DND-41 (cell line): ENCODE measurements at regions not wholly inside any gene's neighbourhood (a gene's known extent, or its start where the extent isn't known, plus 50 kb on each side); places are given as distances from the start of the nearest gene placed in this dataset.

Experiments
- ATAC-seq: fragments of 200-7000 bp; cut with Tn5 transposase; 3 replicates; pipeline ENCODE4 v1.9.1; 2021; ENCODE audit warnings: low read depth; ENCODE audit not compliant: insufficient read depth
- DNase-seq: peaks from one replicate; pipeline ENCODE4 v3.0.0-alpha.2; 2020
- H2AFZ ChIP-seq: 2 replicates; pipeline ENCODE4 v1.6.0; 2012; ENCODE audit warnings: low read depth, low read length
- H3K27ac ChIP-seq: 2 replicates; pipeline ENCODE4 v1.5.1; 2012; ENCODE audit warnings: low read length, inconsistent platforms
- H3K27me3 ChIP-seq: fragments of 200-600 bp; sonication (generic); 2 replicates; pipeline ENCODE4 v1.6.0; 2012; ENCODE audit warnings: low read length, mild to moderate bottlenecking, inconsistent platforms; ENCODE audit not compliant: insufficient read depth, poor library complexity
- H3K36me3 ChIP-seq: 2 replicates; pipeline ENCODE4 v1.5.1; 2012; ENCODE audit warnings: low read length, inconsistent platforms; ENCODE audit not compliant: insufficient read depth
- H3K4me1 ChIP-seq: 2 replicates; pipeline ENCODE4 v1.5.1; 2012; ENCODE audit warnings: mild to moderate bottlenecking, low read length; ENCODE audit not compliant: insufficient read depth
- H3K4me2 ChIP-seq: 2 replicates; pipeline ENCODE4 v1.6.0; 2012; ENCODE audit warnings: mild to moderate bottlenecking, moderate library complexity, low read length, inconsistent platforms; ENCODE audit not compliant: insufficient read depth
- H3K4me3 ChIP-seq, 2 experiments: fragments of 200-600 bp in 1 of 2; shearing (Covaris generic) in 1 of 2; 2 replicates each; pipeline ENCODE4 v1.5.1; 2012 to 2016; ENCODE audit warnings: inconsistent platforms in 2 of 2, low read length in 2 of 2, mild to moderate bottlenecking in 2 of 2, low read depth in 1 of 2, moderate library complexity in 1 of 2
- H3K79me2 ChIP-seq: 2 replicates; pipeline ENCODE4 v1.6.0; 2012; ENCODE audit warnings: low read length, inconsistent platforms; ENCODE audit not compliant: insufficient read depth
- H3K9ac ChIP-seq: 2 replicates; pipeline ENCODE4 v1.6.0; 2012; ENCODE audit warnings: low read depth, mild to moderate bottlenecking, inconsistent platforms, low read length, moderate library complexity
- H3K9me3 ChIP-seq: 2 replicates; pipeline ENCODE4 v1.5.1; 2012; ENCODE audit warnings: low read length, moderate library complexity, mild to moderate bottlenecking, inconsistent platforms; ENCODE audit not compliant: insufficient read depth, severe bottlenecking
- H4K20me1 ChIP-seq: 2 replicates; pipeline ENCODE4 v1.6.0; 2012; ENCODE audit warnings: low read length; ENCODE audit not compliant: insufficient read depth
- EZH2 ChIP-seq: IDR thresholded peaks from 3 replicates; pipeline ENCODE4 v1.6.1; 2012; ENCODE audit warnings: borderline replicate concordance, low read depth, mild to moderate bottlenecking, moderate library complexity, low read length, inconsistent platforms; ENCODE audit not compliant: severe bottlenecking
- TF ChIP-seq, protein P1 (sequence below): IDR thresholded peaks from 2 replicates; pipeline ENCODE4 v1.5.1; 2012; ENCODE audit warnings: borderline replicate concordance, low read length, moderate library complexity, mild to moderate bottlenecking; ENCODE audit not compliant: poor library complexity, severe bottlenecking; ENCODE audit errors: extremely low read depth

DNA sequence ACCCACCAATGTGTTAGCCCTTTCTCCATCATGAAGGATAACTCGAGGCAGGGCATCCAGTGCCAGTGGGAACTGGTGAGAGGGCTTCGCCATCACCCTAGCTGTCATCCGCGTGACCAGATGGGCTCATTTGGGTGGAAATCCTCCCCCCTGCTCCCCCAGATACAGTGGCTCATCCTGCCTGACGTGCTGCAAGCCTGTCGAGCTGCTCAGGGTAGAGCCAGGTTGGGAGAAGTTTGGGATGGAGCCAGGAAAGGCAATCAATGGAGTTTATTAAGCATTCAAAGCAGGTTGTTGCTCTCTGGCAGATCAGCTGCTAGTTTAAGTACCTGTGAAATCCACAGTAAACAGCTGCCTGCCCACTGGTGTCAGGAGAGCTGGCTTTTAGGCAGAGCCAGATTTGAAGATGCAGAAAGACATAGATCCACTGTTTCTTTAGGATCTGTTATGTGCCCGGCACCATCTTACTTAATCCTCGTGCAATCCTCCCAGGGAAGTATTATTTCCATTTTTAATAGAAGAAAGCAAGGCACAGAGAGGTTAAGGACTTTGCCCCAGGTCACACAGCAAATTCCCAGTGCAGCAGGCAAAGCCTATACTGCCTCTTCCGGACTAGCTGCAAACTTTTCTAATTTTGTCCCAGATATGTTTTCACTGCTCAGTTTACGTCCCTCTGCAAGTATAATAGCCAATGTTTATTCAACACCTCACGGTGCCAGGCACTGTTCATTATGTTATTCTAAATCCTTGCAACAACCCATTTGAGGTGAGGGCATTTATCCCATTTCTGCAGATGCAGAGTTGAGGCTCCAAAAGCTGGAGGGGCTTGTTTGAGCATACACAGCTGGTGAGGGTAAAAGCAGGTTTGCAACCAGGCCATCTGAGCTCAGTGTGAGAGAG, 54.1 kb upstream of the KCNG1 start:
- ATAC-seq = no peak
- no peaks in the 10 kb centered on the region for H4K20me1 ChIP-seq
- peaks cover 5% of the 10 kb centered on the region for H3K27me3 ChIP-seq
- H3K9ac ChIP-seq = no peak overlapping the region
- no peak overlapping the region for H2AFZ ChIP-seq
- H3K79me2 ChIP-seq = no peaks in the 10 kb centered on the region
- H3K9me3 ChIP-seq = no peaks in the 10 kb centered on the region
- H3K27ac ChIP-seq = no peak overlapping the region
- H3K36me3 ChIP-seq = no peaks in the 10 kb centered on the region
- H3K4me2 ChIP-seq = no peak overlapping the region
- no peak overlapping the region for H3K4me3 ChIP-seq
- DNase-seq = no peak
- no peak for TF ChIP-seq EZH2
- TF ChIP-seq, protein P1, sequence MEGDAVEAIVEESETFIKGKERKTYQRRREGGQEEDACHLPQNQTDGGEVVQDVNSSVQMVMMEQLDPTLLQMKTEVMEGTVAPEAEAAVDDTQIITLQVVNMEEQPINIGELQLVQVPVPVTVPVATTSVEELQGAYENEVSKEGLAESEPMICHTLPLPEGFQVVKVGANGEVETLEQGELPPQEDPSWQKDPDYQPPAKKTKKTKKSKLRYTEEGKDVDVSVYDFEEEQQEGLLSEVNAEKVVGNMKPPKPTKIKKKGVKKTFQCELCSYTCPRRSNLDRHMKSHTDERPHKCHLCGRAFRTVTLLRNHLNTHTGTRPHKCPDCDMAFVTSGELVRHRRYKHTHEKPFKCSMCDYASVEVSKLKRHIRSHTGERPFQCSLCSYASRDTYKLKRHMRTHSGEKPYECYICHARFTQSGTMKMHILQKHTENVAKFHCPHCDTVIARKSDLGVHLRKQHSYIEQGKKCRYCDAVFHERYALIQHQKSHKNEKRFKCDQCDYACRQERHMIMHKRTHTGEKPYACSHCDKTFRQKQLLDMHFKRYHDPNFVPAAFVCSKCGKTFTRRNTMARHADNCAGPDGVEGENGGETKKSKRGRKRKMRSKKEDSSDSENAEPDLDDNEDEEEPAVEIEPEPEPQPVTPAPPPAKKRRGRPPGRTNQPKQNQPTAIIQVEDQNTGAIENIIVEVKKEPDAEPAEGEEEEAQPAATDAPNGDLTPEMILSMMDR = no peak
- no peaks in the 10 kb centered on the region for H3K4me1 ChIP-seq

DNA sequence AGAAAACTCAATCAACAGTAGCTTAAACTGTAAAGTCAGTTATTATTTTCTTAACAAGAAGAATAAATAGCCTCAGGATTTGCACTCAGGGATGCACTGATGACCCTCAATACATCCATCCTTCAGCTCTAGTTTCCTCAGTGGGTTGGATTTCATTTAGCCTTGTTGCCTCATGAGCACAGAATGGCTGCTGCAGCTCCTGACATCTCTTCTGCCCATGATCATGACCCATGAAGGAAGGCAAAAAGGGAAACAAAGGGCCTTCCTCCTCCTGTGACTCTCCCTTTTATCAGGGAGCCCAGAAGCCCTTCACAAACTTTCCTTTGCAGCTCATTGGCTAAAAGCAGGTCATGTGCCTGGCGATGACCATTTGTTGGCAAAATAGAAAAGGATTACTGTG, 51.2 kb upstream of the KCNG1 start:
- ATAC-seq (no peak), DNase-seq (no peak)
- no peak overlapping the region for H3K4me3 ChIP-seq
- H4K20me1 ChIP-seq = no peaks in the 10 kb centered on the region
- no peaks in the 10 kb centered on the region for H3K36me3 ChIP-seq
- no peak overlapping the region for H3K27ac ChIP-seq
- H3K4me2 ChIP-seq = no peak overlapping the region
- H3K79me2 ChIP-seq = no peaks in the 10 kb centered on the region
- no peak overlapping the region for H2AFZ ChIP-seq
- H3K9me3 ChIP-seq = no peaks in the 10 kb centered on the region
- H3K9ac ChIP-seq = no peak overlapping the region
- peaks cover 4% of the 10 kb centered on the region for H3K27me3 ChIP-seq
- no peak for TF ChIP-seq EZH2
- TF ChIP-seq, protein P1 = no peak
- no peaks in the 10 kb centered on the region for H3K4me1 ChIP-seq
